ENCODE measurements at regions not wholly inside any gene's neighbourhood (a gene's known extent, or its start where the extent isn't known, plus 50 kb on each side); places are given as distances from the start of the nearest gene placed in this dataset.

- TF ChIP-seq POLR2AphosphoS5 (IDR thresholded peaks at IDR 0.05; ENCODE audit: low read depth, low read length), result no peak
- TF ChIP-seq POLR2A (IDR thresholded peaks at IDR 0.05; ENCODE audit: low read depth, low read length), result no peak
- TF ChIP-seq TAF1 (IDR thresholded peaks at IDR 0.05; ENCODE audit: borderline replicate concordance, low read depth, low read length), result no peak
Measured at GRCh38 chr16:13312063-13312462, 410.7 kb downstream of the SHISA9 start.
